ENCODE measurements at regions not wholly inside any gene's neighbourhood (a gene's known extent, or its start where the extent isn't known, plus 50 kb on each side); places are given as distances from the start of the nearest gene placed in this dataset.

DNA sequence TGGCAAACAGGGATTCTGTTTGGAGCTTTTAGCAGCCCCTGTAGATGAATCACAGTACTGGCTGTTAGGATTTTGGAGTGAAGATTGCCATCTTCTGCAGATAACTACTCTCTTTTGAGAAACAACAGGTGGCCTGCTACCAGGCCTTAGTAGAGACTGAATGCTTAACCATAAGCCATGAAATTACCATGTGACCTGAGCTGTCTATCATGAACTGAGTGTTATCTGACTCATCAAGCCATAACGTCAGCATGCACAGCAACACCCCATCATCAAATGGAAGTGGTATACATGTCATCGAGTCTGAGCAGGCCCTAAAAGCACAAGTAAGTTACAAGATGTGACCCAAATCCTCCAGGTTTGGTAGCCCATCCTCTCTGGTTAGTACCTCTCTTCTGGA is 132.6 kb downstream of the GPR63 start:
- TF ChIP-seq, protein P1, sequence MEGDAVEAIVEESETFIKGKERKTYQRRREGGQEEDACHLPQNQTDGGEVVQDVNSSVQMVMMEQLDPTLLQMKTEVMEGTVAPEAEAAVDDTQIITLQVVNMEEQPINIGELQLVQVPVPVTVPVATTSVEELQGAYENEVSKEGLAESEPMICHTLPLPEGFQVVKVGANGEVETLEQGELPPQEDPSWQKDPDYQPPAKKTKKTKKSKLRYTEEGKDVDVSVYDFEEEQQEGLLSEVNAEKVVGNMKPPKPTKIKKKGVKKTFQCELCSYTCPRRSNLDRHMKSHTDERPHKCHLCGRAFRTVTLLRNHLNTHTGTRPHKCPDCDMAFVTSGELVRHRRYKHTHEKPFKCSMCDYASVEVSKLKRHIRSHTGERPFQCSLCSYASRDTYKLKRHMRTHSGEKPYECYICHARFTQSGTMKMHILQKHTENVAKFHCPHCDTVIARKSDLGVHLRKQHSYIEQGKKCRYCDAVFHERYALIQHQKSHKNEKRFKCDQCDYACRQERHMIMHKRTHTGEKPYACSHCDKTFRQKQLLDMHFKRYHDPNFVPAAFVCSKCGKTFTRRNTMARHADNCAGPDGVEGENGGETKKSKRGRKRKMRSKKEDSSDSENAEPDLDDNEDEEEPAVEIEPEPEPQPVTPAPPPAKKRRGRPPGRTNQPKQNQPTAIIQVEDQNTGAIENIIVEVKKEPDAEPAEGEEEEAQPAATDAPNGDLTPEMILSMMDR (conservative IDR thresholded peaks at IDR 0.05; ENCODE audit: low read depth, low read length) = no peak
- no peak for TF ChIP-seq EZH2 (IDR thresholded peaks at IDR 0.05; ENCODE audit: borderline replicate concordance, low read depth, low read length, poor library complexity, severe bottlenecking)
